RWPE2 (cell line): ENCODE measurements at regions not wholly inside any gene's neighbourhood (a gene's known extent, or its start where the extent isn't known, plus 50 kb on each side); places are given as distances from the start of the nearest gene placed in this dataset.
A peak's percentile ranks its signal among the peaks of the same experiment; 100 is the strongest.

ENCODE experiments used
- ATAC-seq: fragments of 200-7000 bp; cut with Tn5 transposase; 3 replicates; pipeline ENCODE4 v1.9.1; 2021; ENCODE audit warnings: low read depth
- DNase-seq: peaks from one replicate; pipeline ENCODE4 v3.0.0-alpha.2; 2020; ENCODE audit warnings: low spot score
- H3K27ac ChIP-seq: fragments of 450-650 bp; 2 replicates; pipeline ENCODE4 v1.5.1; 2017; ENCODE audit warnings: mild to moderate bottlenecking; ENCODE audit not compliant: poor library complexity, severe bottlenecking
- H3K27me3 ChIP-seq: fragments of 250-450 bp; sonication (Bioruptor Pico); 2 replicates; pipeline ENCODE4 v1.5.1; 2021; ENCODE audit warnings: mild to moderate bottlenecking, moderate library complexity; ENCODE audit not compliant: insufficient read depth, poor library complexity, severe bottlenecking
- H3K36me3 ChIP-seq: fragments of 250-450 bp; sonication (Bioruptor Pico); 2 replicates; pipeline ENCODE4 v1.5.1; 2020; ENCODE audit warnings: low read depth, mild to moderate bottlenecking, moderate library complexity
- H3K4me1 ChIP-seq: fragments of 250-450 bp; sonication (Bioruptor Pico); 2 replicates; pipeline ENCODE4 v1.5.1; 2021; ENCODE audit warnings: mild to moderate bottlenecking, moderate library complexity; ENCODE audit not compliant: insufficient read depth, poor library complexity, severe bottlenecking
- H3K4me3 ChIP-seq: fragments of 250-450 bp; sonication (Bioruptor Pico); 2 replicates; pipeline ENCODE4 v1.5.1; 2021; ENCODE audit warnings: mild to moderate bottlenecking, moderate library complexity; ENCODE audit not compliant: severe bottlenecking
- H3K9me3 ChIP-seq: fragments of 250-450 bp; sonication (Bioruptor Pico); 2 replicates; pipeline ENCODE4 v1.5.1; 2021; ENCODE audit warnings: mild to moderate bottlenecking, moderate library complexity; ENCODE audit not compliant: severe bottlenecking
- CTCF ChIP-seq: fragments of 450-650 bp; IDR thresholded peaks from one replicate; pipeline ENCODE4 v1.5.1; 2017; ENCODE audit warnings: mild to moderate bottlenecking, moderate library complexity; ENCODE audit not compliant: poor library complexity, severe bottlenecking

- H3K9me3 ChIP-seq, result no peaks in the 10 kb centered on the region
- no peaks in the 10 kb centered on the region for H3K4me1 ChIP-seq
- no peak overlapping the region for H3K4me3 ChIP-seq
- no peak for TF ChIP-seq CTCF
- ATAC-seq (0 out of 3 replicates have a peak, but pooled peaks have one; percentile 45), DNase-seq (no peak)
- no peaks in the 10 kb centered on the region for H3K27me3 ChIP-seq
- no peak overlapping the region for H3K27ac ChIP-seq
- no peaks in the 10 kb centered on the region for H3K36me3 ChIP-seq
Measured at GRCh38 chr1:106952776-106953175, 103.7 kb upstream of the PRMT6 start.

GRCh38 chr1:106954661-106955229 is 101.7 kb upstream of the PRMT6 start:
- ATAC-seq (no peak), DNase-seq (no peak)
- no peak overlapping the region for H3K27ac ChIP-seq
- no peaks in the 10 kb centered on the region for H3K36me3 ChIP-seq
- H3K9me3 ChIP-seq, result no peaks in the 10 kb centered on the region
- no peak overlapping the region for H3K4me3 ChIP-seq
- H3K4me1 ChIP-seq, result no peaks in the 10 kb centered on the region
- TF ChIP-seq CTCF, result no peak
- no peaks in the 10 kb centered on the region for H3K27me3 ChIP-seq

- ATAC-seq, result no peak
- no peak overlapping the region for H3K4me3 ChIP-seq
- no peaks in the 10 kb centered on the region for H3K9me3 ChIP-seq
- H3K36me3 ChIP-seq, result no peaks in the 10 kb centered on the region
- H3K4me1 ChIP-seq, result no peaks in the 10 kb centered on the region
- no peak overlapping the region for H3K27ac ChIP-seq
- no peak for TF ChIP-seq CTCF
- H3K27me3 ChIP-seq, result no peaks in the 10 kb centered on the region
- no peak for DNase-seq
Measured at GRCh38 chr1:106956721-106957120, 99.8 kb upstream of the PRMT6 start.

GRCh38 chr1:106957795-106958194 is 98.7 kb upstream of the PRMT6 start:
- H3K27ac ChIP-seq, result no peak overlapping the region
- H3K9me3 ChIP-seq, result no peaks in the 10 kb centered on the region
- H3K36me3 ChIP-seq, result no peaks in the 10 kb centered on the region
- peaks cover 2% of the 10 kb centered on the region for H3K27me3 ChIP-seq
- TF ChIP-seq CTCF, result no peak
- H3K4me1 ChIP-seq, result no peaks in the 10 kb centered on the region
- no peak for DNase-seq
- ATAC-seq, result no peak
- no peak overlapping the region for H3K4me3 ChIP-seq

- DNase-seq (no peak), ATAC-seq (no peak)
- Histone ChIP-seq H3K27ac (no peak overlapping the region), H3K4me3 (no peak overlapping the region), H3K27me3 (peaks cover 2% of the 10 kb centered on the region), H3K9me3 (no peaks in the 10 kb centered on the region), H3K36me3 (no peaks in the 10 kb centered on the region), H3K4me1 (no peaks in the 10 kb centered on the region)
- no peak for TF ChIP-seq CTCF
Measured at GRCh38 chr1:106960412-106960811, 96.1 kb upstream of the PRMT6 start.
